Body of pancreas (tissue), 4 donors: ENCODE measurements at regions not wholly inside any gene's neighbourhood (a gene's known extent, or its start where the extent isn't known, plus 50 kb on each side); places are given as distances from the start of the nearest gene placed in this dataset.
A peak's percentile ranks its signal among the peaks of the same experiment; 100 is the strongest.
"Not testable (repeated sequence)": the region's sequence is repeated elsewhere in the genome, so short reads cannot be mapped to it uniquely, and the experiment has no call there.

Experiments used
- ATAC-seq: fragments of 150-250 bp; one replicate; pipeline ENCODE4 v1.9.1; 2016
- DNase-seq, 4 donors: peaks; one replicate each; pipeline ENCODE4 v3.0.0-alpha.2; 2019
- H3K27ac ChIP-seq, 4 donors: fragments of 200-600 bp; sonication (generic); 1 replicate in 3 of 4; 2 replicates in 1 of 4; pipeline versions ENCODE4 v1.5.1 to v1.6.1; 2016 to 2019; ENCODE audit warnings: mild to moderate bottlenecking in 1 of 4, mixed read lengths in 1 of 4, moderate library complexity in 1 of 4
- H3K27me3 ChIP-seq, 2 donors: fragments of 200-600 bp; sonication (generic); one replicate each; pipeline ENCODE4 v1.6.0; 2016; ENCODE audit warnings: mild to moderate bottlenecking in 1 of 2
- H3K36me3 ChIP-seq, 2 donors: fragments of 200-600 bp; sonication (generic); replicated peaks in 1 of 2; 2 replicates each; pipeline ENCODE4 v1.5.1; 2016; ENCODE audit warnings: low read depth in 2 of 2; ENCODE audit not compliant: insufficient read depth in 1 of 2
- H3K4me1 ChIP-seq: fragments of 200-600 bp; sonication (generic); one replicate; pipeline ENCODE4 v1.6.0; 2016
- H3K4me3 ChIP-seq, 2 donors: fragments of 200-600 bp; sonication (generic); 1 replicate in 1 of 2; 2 replicates in 1 of 2; pipeline ENCODE4 v1.5.1; 2016 to 2019
- H3K9me3 ChIP-seq, 3 donors: fragments of 200-600 bp; sonication (generic); 1 replicate in 2 of 3; 2 replicates in 1 of 3; pipeline ENCODE4 v1.5.1; 2016
- CTCF ChIP-seq, 7 experiments: fragments of 450-650 bp in 4 of 7; fragments of 200-600 bp in 3 of 7; sonication (generic) in 3 of 7; IDR thresholded peaks; one replicate each; pipeline ENCODE4 v1.5.1; 2016 to 2019; ENCODE audit warnings: antibody characterized with exemption in 7 of 7
- POLR2A ChIP-seq, 3 donors: fragments of 450-650 bp; IDR thresholded peaks; one replicate each; pipeline ENCODE4 v1.6.1; 2016; ENCODE audit warnings: antibody characterized with exemption in 3 of 3, mild to moderate bottlenecking in 2 of 3
- WGBS, 2 donors: methylation state at CpG; one replicate each; pipeline ENCODE4 v1.1.5; 2017; 5-methylcytosine and 5-hydroxymethylcytosine counted together
- intact Hi-C: fragments of 100-400 bp; cut with DNase I; formaldehyde crosslinking; loops from one replicate; pipeline ENCODE4 v1.15.1; 2023

- ATAC-seq: no peak
- Histone ChIP-seq H3K27ac (no peak overlapping the region), H3K27me3 (no peaks in the 10 kb centered on the region), H3K4me3 (no peak overlapping the region), H3K36me3 (no peaks in the 10 kb centered on the region), H3K9me3 (peaks cover 0 to 12% (median 0%) of the 10 kb centered on the region in 3 donors), H3K4me1 (no peaks in the 10 kb centered on the region)
- 73 to 77% methylated on average over 4 of the region's 4 CpGs for WGBS, 2 donors
- intact Hi-C loops: no loop called here
- DNase-seq: no peak
- TF ChIP-seq CTCF (IDR thresholded peaks at IDR 0.05) (no peak), POLR2A (IDR thresholded peaks at IDR 0.05) (no peak)
These were observed 249.5 kb downstream of the UACA start for GRCh38 chr15:70513819-70514218.

GRCh38 chr15:70512772-70513362 lies 250.5 kb downstream of the UACA start:
- H3K36me3 ChIP-seq: no peaks in the 10 kb centered on the region
- no peaks in the 10 kb centered on the region for H3K27me3 ChIP-seq
- ATAC-seq: no peak
- no peak for TF ChIP-seq POLR2A (IDR thresholded peaks at IDR 0.05)
- TF ChIP-seq CTCF (IDR thresholded peaks at IDR 0.05): peak in 2 of 7 experiments; percentile 26 to 55
- H3K9me3 ChIP-seq: peaks cover 0 to 12% (median 0%) of the 10 kb centered on the region in 3 donors
- no peak overlapping the region for H3K4me3 ChIP-seq
- peak in 1 of 4 donors; percentile 38 for DNase-seq
- 66 to 78% methylated on average over 7 to 8 of the region's 8 CpGs for WGBS, 2 donors
- H3K4me1 ChIP-seq: no peaks in the 10 kb centered on the region
- intact Hi-C loops: no loop called here
- H3K27ac ChIP-seq: no peak overlapping the region

- DNase-seq, H3K4me3 ChIP-seq, H3K4me1 ChIP-seq, H3K27me3 ChIP-seq, H3K36me3 ChIP-seq, ATAC-seq, H3K27ac ChIP-seq, intact Hi-C loops: not testable (repeated sequence)
- peaks cover 0 to 12% (median 0%) of the 10 kb centered on the region in 3 donors for H3K9me3 ChIP-seq
- WGBS, 2 donors: 61 to 68% methylated on average over 2 of the region's 2 CpGs
These were observed 251.3 kb downstream of the UACA start for GRCh38 chr15:70511972-70512587.

DNA sequence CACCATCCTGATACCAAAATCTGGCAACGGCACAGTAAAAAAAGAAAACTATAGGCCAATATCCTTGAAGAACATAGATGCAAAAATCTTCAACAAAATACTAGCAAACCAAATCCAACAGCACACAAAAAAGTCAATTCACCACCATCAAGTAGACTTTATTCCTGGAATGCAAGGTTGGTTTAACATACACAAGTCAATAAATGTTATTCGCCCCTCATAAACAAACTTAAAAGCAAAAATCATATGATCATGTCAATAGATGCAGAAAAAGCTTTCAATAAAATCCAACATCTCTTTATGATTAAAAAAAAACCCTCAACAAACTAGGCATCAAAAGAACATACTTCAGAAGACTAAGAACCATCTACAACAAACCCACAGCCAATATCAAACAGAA lies 252.9 kb downstream of the UACA start:
- intact Hi-C loops: no loop called here
- ATAC-seq: no peak

DNA sequence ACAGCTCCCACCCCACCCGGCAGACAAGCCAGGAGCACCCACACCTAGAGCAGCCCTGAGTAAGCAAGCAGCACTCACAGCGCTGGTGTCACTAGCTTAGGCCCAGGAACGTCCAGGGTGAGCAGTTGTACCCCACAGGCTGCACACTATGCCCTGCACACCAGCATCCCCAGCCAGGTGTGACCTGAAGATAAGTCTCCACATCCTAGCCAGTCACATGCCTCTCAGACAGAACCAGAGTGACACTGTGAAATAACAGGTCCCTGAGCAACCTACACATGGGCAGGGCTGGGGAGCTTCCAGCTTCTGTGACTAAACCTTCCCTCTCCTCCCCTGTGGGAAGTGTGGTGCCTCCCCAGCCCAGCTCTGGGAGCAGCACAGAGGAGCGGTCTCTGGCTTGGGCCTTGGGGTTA lies 253.6 kb downstream of the UACA start:
- 48 to 80% methylated on average over 2 to 4 of the region's 4 CpGs for WGBS, 2 donors
- TF ChIP-seq POLR2A (IDR thresholded peaks at IDR 0.05) (no peak), CTCF (IDR thresholded peaks at IDR 0.05) (no peak)
- H3K27ac ChIP-seq: peak overlapping the region in 1 of 4 donors; percentile 10
- no peaks in the 10 kb centered on the region for H3K4me1 ChIP-seq
- ATAC-seq (no peak), DNase-seq (no peak)
- no peak overlapping the region for H3K4me3 ChIP-seq
- peaks cover 0 to 12% (median 0%) of the 10 kb centered on the region in 3 donors for H3K9me3 ChIP-seq
- H3K36me3 ChIP-seq: no peaks in the 10 kb centered on the region
- intact Hi-C loops: no loop called here
- no peaks in the 10 kb centered on the region for H3K27me3 ChIP-seq

More for the DNA sequence above, 252.9 kb downstream of the UACA start:
- no peaks in the 10 kb centered on the region for H3K27me3 ChIP-seq
- H3K4me3 ChIP-seq: no peak overlapping the region
- 85 to 86% methylated on average over 2 of the region's 2 CpGs for WGBS, 2 donors
- H3K4me1 ChIP-seq: no peaks in the 10 kb centered on the region
- H3K27ac ChIP-seq: no peak overlapping the region
- H3K36me3 ChIP-seq: no peaks in the 10 kb centered on the region
- TF ChIP-seq CTCF (IDR thresholded peaks at IDR 0.05): no peak
- TF ChIP-seq POLR2A (IDR thresholded peaks at IDR 0.05): no peak
- no peak for DNase-seq
- peaks cover 0 to 12% (median 0%) of the 10 kb centered on the region in 3 donors for H3K9me3 ChIP-seq
